IPS-NIHi7 (cell line): ENCODE measurements at regions not wholly inside any gene's neighbourhood (a gene's known extent, or its start where the extent isn't known, plus 50 kb on each side); places are given as distances from the start of the nearest gene placed in this dataset.

Experiments
- DNase-seq: peaks from one replicate; pipeline ENCODE4 v3.0.0; 2012; ENCODE audit warnings: mixed read lengths; ENCODE audit errors: extremely low spot score

- no peak for DNase-seq
Measured at GRCh38 chr7:46989247-46989646, 592.7 kb downstream of the TNS3 start.

GRCh38 chr7:46982928-46983327, 599.0 kb downstream of the TNS3 start:
- no peak for DNase-seq

- no peak for DNase-seq
Measured at GRCh38 chr7:46979439-46979838, 602.5 kb downstream of the TNS3 start.

GRCh38 chr7:46975493-46975892, 606.4 kb downstream of the TNS3 start:
- no peak for DNase-seq

- no peak for DNase-seq
Measured at GRCh38 chr7:46972205-46972604, 609.7 kb downstream of the TNS3 start.

- DNase-seq: no peak
Measured at GRCh38 chr7:46970476-46970875, 611.4 kb downstream of the TNS3 start.

- no peak for DNase-seq
Measured at GRCh38 chr7:46970131-46970430, 611.8 kb downstream of the TNS3 start.

GRCh38 chr7:46969303-46970130, 612.4 kb downstream of the TNS3 start:
- no peak for DNase-seq

GRCh38 chr7:46968003-46968402, 613.9 kb downstream of the TNS3 start:
- no peak for DNase-seq

- no peak for DNase-seq
Measured at GRCh38 chr7:46963719-46964118, 618.2 kb downstream of the TNS3 start.

- DNase-seq: no peak
Measured at GRCh38 chr7:46960970-46961369, 620.9 kb downstream of the TNS3 start.

- no peak for DNase-seq
Measured at GRCh38 chr7:46957195-46957594, 624.7 kb downstream of the TNS3 start.

GRCh38 chr7:46955531-46955930, 626.4 kb downstream of the TNS3 start:
- DNase-seq: no peak

GRCh38 chr7:46954181-46954580, 627.7 kb downstream of the TNS3 start:
- DNase-seq: no peak

- DNase-seq: no peak
Measured at GRCh38 chr7:46953008-46953407, 628.9 kb downstream of the TNS3 start.

- DNase-seq: no peak
Measured at GRCh38 chr7:46949270-46949931, 632.5 kb downstream of the TNS3 start.

GRCh38 chr7:46948716-46949115, 633.2 kb downstream of the TNS3 start:
- DNase-seq: no peak

GRCh38 chr7:46945328-46945727, 636.6 kb downstream of the TNS3 start:
- no peak for DNase-seq

- DNase-seq: no peak
Measured at GRCh38 chr7:46943996-46944395, 637.9 kb downstream of the TNS3 start.

GRCh38 chr7:46942574-46942973, 639.3 kb downstream of the TNS3 start:
- no peak for DNase-seq

GRCh38 chr7:46940178-46940577, 641.7 kb downstream of the TNS3 start:
- DNase-seq: no peak

GRCh38 chr7:46939558-46939957, 642.4 kb downstream of the TNS3 start:
- DNase-seq: no peak

GRCh38 chr7:46939089-46939488, 642.8 kb downstream of the TNS3 start:
- DNase-seq: no peak

- no peak for DNase-seq
Measured at GRCh38 chr7:46937826-46938225, 644.1 kb downstream of the TNS3 start.
